ENCODE measurements at regions not wholly inside any gene's neighbourhood (a gene's known extent, or its start where the extent isn't known, plus 50 kb on each side); places are given as distances from the start of the nearest gene placed in this dataset.

DNA sequence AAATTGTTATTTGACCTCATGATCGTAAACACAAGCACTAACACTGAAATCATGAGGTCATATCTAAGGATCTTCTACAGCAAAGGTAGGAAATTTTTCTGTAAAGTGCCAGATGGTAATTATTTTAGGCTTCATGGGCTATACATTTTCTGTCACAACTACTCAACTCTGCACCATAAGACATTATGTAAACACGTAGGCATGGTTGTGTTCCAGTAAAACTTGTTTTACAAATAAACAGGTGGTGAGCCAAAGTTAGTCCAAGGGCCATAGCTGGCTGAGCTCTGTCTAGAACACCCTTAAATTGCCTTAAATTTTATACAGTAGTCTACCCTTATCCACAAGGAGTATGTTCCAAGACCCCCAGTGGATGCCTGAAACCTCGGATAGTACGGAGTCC, 147.3 kb upstream of the CYP1B1 start:
- no peak for TF ChIP-seq ELF4 (IDR thresholded peaks at IDR 0.05)
- TF ChIP-seq FOXK2 (IDR thresholded peaks at IDR 0.05): no peak
- TF ChIP-seq, protein P1, sequence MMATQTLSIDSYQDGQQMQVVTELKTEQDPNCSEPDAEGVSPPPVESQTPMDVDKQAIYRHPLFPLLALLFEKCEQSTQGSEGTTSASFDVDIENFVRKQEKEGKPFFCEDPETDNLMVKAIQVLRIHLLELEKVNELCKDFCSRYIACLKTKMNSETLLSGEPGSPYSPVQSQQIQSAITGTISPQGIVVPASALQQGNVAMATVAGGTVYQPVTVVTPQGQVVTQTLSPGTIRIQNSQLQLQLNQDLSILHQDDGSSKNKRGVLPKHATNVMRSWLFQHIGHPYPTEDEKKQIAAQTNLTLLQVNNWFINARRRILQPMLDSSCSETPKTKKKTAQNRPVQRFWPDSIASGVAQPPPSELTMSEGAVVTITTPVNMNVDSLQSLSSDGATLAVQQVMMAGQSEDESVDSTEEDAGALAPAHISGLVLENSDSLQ (IDR thresholded peaks at IDR 0.05): no peak
- no peak for TF ChIP-seq TARDBP (IDR thresholded peaks at IDR 0.05)

All from HEK293T (cell line).